ENCODE measurements at regions not wholly inside any gene's neighbourhood (a gene's known extent, or its start where the extent isn't known, plus 50 kb on each side); places are given as distances from the start of the nearest gene placed in this dataset.

- no peak for FAIRE-seq
- TF ChIP-seq CTCF (IDR thresholded peaks at IDR 0.05; ENCODE audit: borderline replicate concordance, extremely low read depth, insufficient read depth) = no peak
- no peak overlapping the region for H3K4me3 ChIP-seq (ENCODE audit: low read length in 3 of 3)
- H3K36me3 ChIP-seq (ENCODE audit: control insufficient read depth in 2 of 3, insufficient read depth in 3 of 3, low read length in 3 of 3) = no peaks in the 10 kb centered on the region
- H3K27me3 ChIP-seq (ENCODE audit: control insufficient read depth, insufficient read depth, low read length) = no peaks in the 10 kb centered on the region
- no peak overlapping the region for H3K9ac ChIP-seq (ENCODE audit: low read length in 3 of 3)
- H3K4me1 ChIP-seq (ENCODE audit: control insufficient read depth in 2 of 3, insufficient read depth in 2 of 3, low read depth in 1 of 3, low read length in 3 of 3) = no peaks in the 10 kb centered on the region
- intact Hi-C loops (cut with DNase I) = no loop called here
- no peak overlapping the region for H3K27ac ChIP-seq (ENCODE audit: low read depth in 2 of 2, low read length in 2 of 2)
- no peaks in the 10 kb centered on the region for H3K9me3 ChIP-seq (ENCODE audit: control insufficient read depth in 2 of 3, insufficient read depth in 1 of 3, low read length in 3 of 3)
- DNase-seq = peak in 1 of 5 donors; percentile 10
These were observed 380.5 kb upstream of the AUTS2 start for GRCh38 chr7:69217516-69218350.

- Histone ChIP-seq H3K27me3 (ENCODE audit: control insufficient read depth, insufficient read depth, low read length) (no peaks in the 10 kb centered on the region), H3K27ac (ENCODE audit: low read depth in 2 of 2, low read length in 2 of 2) (no peak overlapping the region), H3K36me3 (ENCODE audit: control insufficient read depth in 2 of 3, insufficient read depth in 3 of 3, low read length in 3 of 3) (no peaks in the 10 kb centered on the region), H3K4me1 (ENCODE audit: control insufficient read depth in 2 of 3, insufficient read depth in 2 of 3, low read depth in 1 of 3, low read length in 3 of 3) (no peaks in the 10 kb centered on the region), H3K4me3 (ENCODE audit: low read length in 3 of 3) (no peak overlapping the region), H3K9me3 (ENCODE audit: control insufficient read depth in 2 of 3, insufficient read depth in 1 of 3, low read length in 3 of 3) (no peaks in the 10 kb centered on the region), H3K9ac (ENCODE audit: low read length in 3 of 3) (no peak overlapping the region)
- intact Hi-C loops (cut with DNase I) = no loop called here
- FAIRE-seq (no peak), DNase-seq (no peak)
- TF ChIP-seq CTCF (IDR thresholded peaks at IDR 0.05; ENCODE audit: borderline replicate concordance, extremely low read depth, insufficient read depth) = no peak
These were observed 379.7 kb upstream of the AUTS2 start for GRCh38 chr7:69218576-69218975.

GRCh38 chr7:69219381-69219780 is 378.9 kb upstream of the AUTS2 start:
- TF ChIP-seq CTCF (IDR thresholded peaks at IDR 0.05; ENCODE audit: borderline replicate concordance, extremely low read depth, insufficient read depth) = no peak
- Histone ChIP-seq H3K4me3 (ENCODE audit: low read length in 3 of 3) (no peak overlapping the region), H3K9ac (ENCODE audit: low read length in 3 of 3) (no peak overlapping the region), H3K27me3 (ENCODE audit: control insufficient read depth, insufficient read depth, low read length) (no peaks in the 10 kb centered on the region), H3K9me3 (ENCODE audit: control insufficient read depth in 2 of 3, insufficient read depth in 1 of 3, low read length in 3 of 3) (no peaks in the 10 kb centered on the region), H3K36me3 (ENCODE audit: control insufficient read depth in 2 of 3, insufficient read depth in 3 of 3, low read length in 3 of 3) (no peaks in the 10 kb centered on the region), H3K27ac (ENCODE audit: low read depth in 2 of 2, low read length in 2 of 2) (no peak overlapping the region), H3K4me1 (ENCODE audit: control insufficient read depth in 2 of 3, insufficient read depth in 2 of 3, low read depth in 1 of 3, low read length in 3 of 3) (no peaks in the 10 kb centered on the region)
- no peak for DNase-seq
- no peak for FAIRE-seq
- intact Hi-C loops (cut with DNase I) = no loop called here

Data from kidney (tissue), 13 donors.